ENCODE measurements at regions not wholly inside any gene's neighbourhood (a gene's known extent, or its start where the extent isn't known, plus 50 kb on each side); places are given as distances from the start of the nearest gene placed in this dataset.

GRCh38 chr3:25120665-25121064 lies 307.4 kb upstream of the RARB start:
- Mint-ChIP-seq H3K27ac (no peak overlapping the region), H3K36me3 (ENCODE audit: low read depth) (no peaks in the 10 kb centered on the region), H3K27me3 (ENCODE audit: insufficient read depth) (no peaks in the 10 kb centered on the region), H3K4me3 (no peak overlapping the region), H3K9me3 (no peaks in the 10 kb centered on the region), H3K4me1 (ENCODE audit: low read depth) (no peaks in the 10 kb centered on the region)
- intact Hi-C loops (cut with micrococcal nuclease) = no loop called here
- DNase-seq (ENCODE audit: low spot score) = no peak

DNA sequence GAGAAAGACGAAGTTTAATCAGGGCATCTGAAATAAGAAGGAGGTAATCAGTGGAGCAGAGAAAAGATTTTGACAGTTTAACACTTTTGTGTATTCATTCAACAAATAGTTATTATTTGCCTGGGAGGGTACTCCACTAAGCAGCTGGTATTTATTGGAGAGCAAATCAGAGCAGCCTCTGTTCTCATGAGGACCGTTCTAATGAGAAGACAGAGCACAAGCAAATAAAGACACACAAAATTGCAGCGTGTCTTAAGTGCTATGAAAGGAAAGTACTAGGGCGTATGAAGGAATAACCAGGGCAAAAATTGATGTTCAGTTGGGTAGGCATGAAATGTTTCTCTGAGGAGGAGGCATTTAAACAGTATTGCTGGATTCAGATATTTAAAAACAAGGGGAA lies 302.9 kb upstream of the RARB start:
- Mint-ChIP-seq H3K27me3 (ENCODE audit: insufficient read depth) (no peaks in the 10 kb centered on the region), H3K36me3 (ENCODE audit: low read depth) (no peaks in the 10 kb centered on the region), H3K4me3 (no peak overlapping the region), H3K4me1 (ENCODE audit: low read depth) (no peaks in the 10 kb centered on the region), H3K27ac (no peak overlapping the region), H3K9me3 (peaks cover 13% of the 10 kb centered on the region)
- intact Hi-C loops (cut with micrococcal nuclease) = no loop called here
- no peak for DNase-seq (ENCODE audit: low spot score)

DNA sequence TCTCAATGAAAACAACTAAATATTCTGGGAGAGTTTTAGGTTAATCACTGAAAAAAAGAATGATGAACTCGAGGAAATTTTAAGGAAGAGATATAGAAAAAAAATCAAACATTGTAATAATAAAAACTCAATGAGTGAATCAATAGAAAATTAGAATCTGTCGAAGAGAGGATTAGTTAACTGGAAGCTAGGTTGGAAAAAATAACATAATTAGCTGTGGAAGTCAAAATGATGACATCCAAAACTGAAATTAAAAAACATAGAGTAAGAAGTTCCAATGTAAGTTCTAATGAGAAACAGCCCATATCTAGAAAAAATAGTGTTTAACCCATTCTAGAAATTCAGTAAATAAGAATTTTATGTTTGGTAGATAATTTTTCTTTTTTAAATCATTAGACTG lies 299.3 kb upstream of the RARB start:
- Mint-ChIP-seq H3K27me3 (ENCODE audit: insufficient read depth) (no peaks in the 10 kb centered on the region), H3K4me3 (no peak overlapping the region), H3K9me3 (peaks cover 18% of the 10 kb centered on the region), H3K27ac (no peak overlapping the region), H3K4me1 (ENCODE audit: low read depth) (no peaks in the 10 kb centered on the region), H3K36me3 (ENCODE audit: low read depth) (no peaks in the 10 kb centered on the region)
- intact Hi-C loops (cut with micrococcal nuclease) = no loop called here
- DNase-seq (ENCODE audit: low spot score) = no peak

DNA sequence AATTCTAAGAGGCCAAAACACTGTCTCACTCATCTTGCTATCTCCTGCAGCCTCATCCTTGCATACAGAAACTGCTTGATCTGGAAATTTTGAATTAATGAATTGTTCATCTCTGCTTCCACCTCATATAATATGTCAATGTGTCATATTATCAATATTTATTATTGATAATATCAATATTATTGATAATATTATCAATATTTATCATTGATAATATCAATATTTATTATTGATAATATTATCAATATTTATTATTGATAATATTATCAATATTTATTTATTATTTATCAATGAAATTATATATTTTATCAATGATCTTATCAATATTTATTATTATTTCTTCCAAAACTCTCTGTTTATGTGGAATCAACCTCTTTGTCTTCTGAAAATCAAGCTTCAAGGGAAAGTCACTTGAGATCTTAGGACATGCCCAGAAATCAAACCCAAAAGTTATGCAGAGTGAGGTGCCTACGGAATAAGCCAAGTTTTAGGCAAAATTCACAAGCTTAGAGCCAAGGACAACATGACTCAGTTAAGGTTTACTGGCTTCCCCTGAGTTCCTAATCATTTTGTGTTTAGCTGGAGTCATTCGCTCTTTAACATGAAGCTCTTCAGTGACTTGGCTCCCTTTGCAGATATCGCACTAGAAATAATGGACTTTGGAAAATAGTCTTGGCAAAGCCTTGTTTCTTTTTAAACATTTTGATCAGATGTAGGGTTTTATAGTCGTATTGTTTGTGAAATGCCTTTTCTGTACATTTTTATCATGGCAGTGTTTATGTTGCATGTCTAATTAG lies 297.1 kb upstream of the RARB start:
- intact Hi-C loops (cut with micrococcal nuclease) = no loop called here
- H3K4me1 Mint-ChIP-seq (ENCODE audit: low read depth) = no peaks in the 10 kb centered on the region
- H3K27me3 Mint-ChIP-seq (ENCODE audit: insufficient read depth) = no peaks in the 10 kb centered on the region
- H3K36me3 Mint-ChIP-seq (ENCODE audit: low read depth) = no peaks in the 10 kb centered on the region
- H3K9me3 Mint-ChIP-seq = peaks cover 23% of the 10 kb centered on the region
- no peak for DNase-seq (ENCODE audit: low spot score)
- no peak overlapping the region for H3K4me3 Mint-ChIP-seq
- no peak overlapping the region for H3K27ac Mint-ChIP-seq

GRCh38 chr3:25133588-25133987 lies 294.5 kb upstream of the RARB start:
- no peaks in the 10 kb centered on the region for H3K4me1 Mint-ChIP-seq (ENCODE audit: low read depth)
- H3K27ac Mint-ChIP-seq = no peak overlapping the region
- peaks cover 13% of the 10 kb centered on the region for H3K9me3 Mint-ChIP-seq
- no peak for DNase-seq (ENCODE audit: low spot score)
- no peaks in the 10 kb centered on the region for H3K27me3 Mint-ChIP-seq (ENCODE audit: insufficient read depth)
- intact Hi-C loops (cut with micrococcal nuclease) = no loop called here
- no peak overlapping the region for H3K4me3 Mint-ChIP-seq
- no peaks in the 10 kb centered on the region for H3K36me3 Mint-ChIP-seq (ENCODE audit: low read depth)

DNA sequence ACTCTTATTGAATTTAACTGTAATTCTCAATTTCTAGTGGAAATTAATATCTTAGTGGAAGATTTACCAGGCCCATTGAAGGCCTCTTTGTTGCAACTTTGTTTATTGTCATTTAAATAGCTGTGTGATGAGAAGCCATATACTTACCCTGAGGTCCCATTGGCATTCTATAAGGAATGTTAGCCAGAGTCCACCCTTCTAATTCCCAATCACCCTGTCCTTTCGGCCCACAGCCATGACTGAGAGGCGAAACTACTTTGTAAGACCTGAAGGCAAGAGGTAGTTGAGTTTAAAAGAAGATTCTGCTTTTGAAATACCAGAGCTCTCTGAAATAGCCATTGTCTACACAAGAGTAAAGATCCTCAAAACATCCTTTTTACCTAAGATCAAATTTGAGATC lies 290.5 kb upstream of the RARB start:
- intact Hi-C loops (cut with micrococcal nuclease) = no loop called here
- Mint-ChIP-seq H3K9me3 (peaks cover 5% of the 10 kb centered on the region), H3K27ac (no peak overlapping the region)

GRCh38 chr3:25139267-25139666 lies 288.8 kb upstream of the RARB start:
- Mint-ChIP-seq H3K4me1 (ENCODE audit: low read depth) (no peaks in the 10 kb centered on the region), H3K36me3 (ENCODE audit: low read depth) (no peaks in the 10 kb centered on the region), H3K9me3 (peaks cover 9% of the 10 kb centered on the region), H3K27me3 (ENCODE audit: insufficient read depth) (no peaks in the 10 kb centered on the region), H3K4me3 (no peak overlapping the region), H3K27ac (no peak overlapping the region)
- DNase-seq (ENCODE audit: low spot score) = no peak
- intact Hi-C loops (cut with micrococcal nuclease) = no loop called here

More for the DNA sequence above, 290.5 kb upstream of the RARB start:
- Mint-ChIP-seq H3K36me3 (ENCODE audit: low read depth) (no peaks in the 10 kb centered on the region), H3K4me3 (no peak overlapping the region), H3K27me3 (ENCODE audit: insufficient read depth) (no peaks in the 10 kb centered on the region), H3K4me1 (ENCODE audit: low read depth) (no peaks in the 10 kb centered on the region)
- DNase-seq (ENCODE audit: low spot score) = no peak

GRCh38 chr3:25142609-25143355 lies 285.3 kb upstream of the RARB start:
- no peaks in the 10 kb centered on the region for H3K36me3 Mint-ChIP-seq (ENCODE audit: low read depth)
- H3K4me3 Mint-ChIP-seq = no peak overlapping the region
- no peak for DNase-seq (ENCODE audit: low spot score)
- no peaks in the 10 kb centered on the region for H3K27me3 Mint-ChIP-seq (ENCODE audit: insufficient read depth)
- intact Hi-C loops (cut with micrococcal nuclease) = no loop called here
- no peaks in the 10 kb centered on the region for H3K4me1 Mint-ChIP-seq (ENCODE audit: low read depth)
- H3K27ac Mint-ChIP-seq = no peak overlapping the region
- H3K9me3 Mint-ChIP-seq = peaks cover 11% of the 10 kb centered on the region

DNA sequence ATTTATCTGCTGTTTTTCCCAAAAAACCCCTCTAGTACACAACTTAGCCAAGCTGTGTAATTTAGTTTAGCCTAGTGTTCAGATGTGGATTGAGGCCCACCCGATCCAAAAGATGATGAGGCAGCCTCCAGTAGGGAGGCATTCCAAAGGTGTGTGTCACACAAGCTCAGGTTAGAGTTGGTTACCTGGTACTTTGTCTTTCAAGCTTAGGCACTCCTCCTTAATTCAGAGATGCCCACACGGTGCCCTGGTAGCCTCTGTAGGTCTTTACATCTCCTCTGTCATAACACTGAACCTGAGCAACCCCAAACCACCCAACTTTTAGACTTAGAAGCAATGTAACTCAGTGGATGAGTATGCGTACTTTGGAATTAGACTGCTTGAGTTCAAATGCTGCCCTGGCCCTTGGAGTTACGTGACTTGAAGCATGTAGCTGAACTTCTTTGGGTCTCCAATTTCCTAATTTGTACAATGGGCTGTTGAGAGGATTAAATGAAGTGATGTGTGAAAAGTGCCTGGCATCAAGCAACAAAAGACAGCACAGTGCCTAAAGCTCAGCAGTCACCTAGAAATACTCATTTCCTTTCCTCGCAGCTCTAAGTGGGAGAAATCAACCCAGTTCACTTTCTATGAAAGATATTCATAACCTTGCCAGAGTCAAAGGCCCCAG lies 284.6 kb upstream of the RARB start:
- Mint-ChIP-seq H3K27ac (no peak overlapping the region), H3K4me3 (no peak overlapping the region), H3K4me1 (ENCODE audit: low read depth) (no peaks in the 10 kb centered on the region), H3K9me3 (peaks cover 17% of the 10 kb centered on the region), H3K27me3 (ENCODE audit: insufficient read depth) (no peaks in the 10 kb centered on the region), H3K36me3 (ENCODE audit: low read depth) (no peaks in the 10 kb centered on the region)
- intact Hi-C loops (cut with micrococcal nuclease) = no loop called here
- no peak for DNase-seq (ENCODE audit: low spot score)

- H3K36me3 Mint-ChIP-seq (ENCODE audit: low read depth) = no peaks in the 10 kb centered on the region
- H3K9me3 Mint-ChIP-seq = peaks cover 20% of the 10 kb centered on the region
- H3K4me1 Mint-ChIP-seq (ENCODE audit: low read depth) = no peaks in the 10 kb centered on the region
- no peak overlapping the region for H3K4me3 Mint-ChIP-seq
- intact Hi-C loops (cut with micrococcal nuclease) = no loop called here
- no peak overlapping the region for H3K27ac Mint-ChIP-seq
- H3K27me3 Mint-ChIP-seq (ENCODE audit: insufficient read depth) = no peaks in the 10 kb centered on the region
- DNase-seq (ENCODE audit: low spot score) = no peak
Observed at GRCh38 chr3:25144430-25144829, 283.6 kb upstream of the RARB start.

DNA sequence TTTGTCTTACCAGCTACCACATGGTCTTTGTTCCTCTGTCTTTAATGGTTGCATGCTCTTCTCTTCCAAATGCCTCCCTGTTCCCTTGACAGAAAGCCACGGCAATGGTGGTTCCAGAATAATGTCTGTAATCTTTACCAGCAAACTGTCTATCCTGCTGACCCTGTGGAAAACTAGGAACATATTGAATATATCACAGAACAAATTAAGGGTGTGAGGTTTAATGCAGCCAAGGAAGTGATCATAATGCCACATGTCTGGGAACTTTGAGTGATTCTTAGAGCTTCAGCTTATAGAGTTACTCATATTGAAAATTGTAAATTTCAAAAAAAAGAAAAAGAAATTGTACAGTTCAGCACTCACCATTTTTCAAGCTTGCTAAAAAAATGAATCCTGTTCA lies 282.9 kb upstream of the RARB start:
- Mint-ChIP-seq H3K9me3 (peaks cover 20% of the 10 kb centered on the region), H3K4me3 (no peak overlapping the region), H3K36me3 (ENCODE audit: low read depth) (no peaks in the 10 kb centered on the region), H3K27ac (no peak overlapping the region), H3K27me3 (ENCODE audit: insufficient read depth) (no peaks in the 10 kb centered on the region), H3K4me1 (ENCODE audit: low read depth) (no peaks in the 10 kb centered on the region)
- intact Hi-C loops (cut with micrococcal nuclease) = no loop called here
- no peak for DNase-seq (ENCODE audit: low spot score)

GRCh38 chr3:25150199-25150598 lies 277.9 kb upstream of the RARB start:
- no peaks in the 10 kb centered on the region for H3K27me3 Mint-ChIP-seq (ENCODE audit: insufficient read depth)
- H3K4me3 Mint-ChIP-seq = no peak overlapping the region
- peaks cover 17% of the 10 kb centered on the region for H3K9me3 Mint-ChIP-seq
- H3K4me1 Mint-ChIP-seq (ENCODE audit: low read depth) = no peaks in the 10 kb centered on the region
- no peak for DNase-seq (ENCODE audit: low spot score)
- no peaks in the 10 kb centered on the region for H3K36me3 Mint-ChIP-seq (ENCODE audit: low read depth)
- intact Hi-C loops (cut with micrococcal nuclease) = no loop called here
- no peak overlapping the region for H3K27ac Mint-ChIP-seq

DNA sequence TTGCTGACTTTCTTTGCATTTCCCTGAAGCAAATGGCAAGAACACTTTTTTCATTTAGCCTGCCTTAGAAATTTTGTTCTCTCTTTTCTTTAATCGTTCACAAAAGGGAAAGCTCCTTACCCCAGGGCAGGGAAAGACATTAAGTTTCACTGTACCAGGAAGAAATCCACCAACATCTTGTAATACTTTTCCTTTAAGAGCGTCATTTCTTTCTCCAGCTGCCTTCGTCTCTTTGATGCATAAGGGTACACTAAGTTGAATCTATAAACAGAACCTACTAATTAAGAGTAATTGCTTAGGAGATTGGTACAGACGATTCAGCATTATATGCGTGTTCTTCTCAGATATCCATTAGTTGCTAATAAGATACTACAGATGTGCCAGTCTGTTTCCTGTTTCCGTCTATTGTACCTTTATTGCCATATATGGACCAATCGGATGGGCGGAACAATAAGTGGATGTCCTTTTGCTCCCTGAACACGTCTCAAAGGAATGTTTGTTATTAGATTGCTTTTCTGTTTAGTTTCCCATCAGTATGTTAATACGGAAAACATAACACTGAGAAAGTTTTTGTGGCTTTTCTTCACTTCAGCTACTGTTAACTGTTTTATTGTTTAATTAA lies 276.7 kb upstream of the RARB start:
- H3K4me3 Mint-ChIP-seq = no peak overlapping the region
- no peaks in the 10 kb centered on the region for H3K4me1 Mint-ChIP-seq (ENCODE audit: low read depth)
- no peak for DNase-seq (ENCODE audit: low spot score)
- intact Hi-C loops (cut with micrococcal nuclease) = no loop called here
- H3K36me3 Mint-ChIP-seq (ENCODE audit: low read depth) = no peaks in the 10 kb centered on the region
- H3K9me3 Mint-ChIP-seq = peaks cover 17% of the 10 kb centered on the region
- H3K27ac Mint-ChIP-seq = no peak overlapping the region
- H3K27me3 Mint-ChIP-seq (ENCODE audit: insufficient read depth) = no peaks in the 10 kb centered on the region

All from activated T-helper 1 cell treated with anti-CD3 and anti-CD28 coated beads, Interleukin-12 subunit alpha, Interleukin-12 subunit beta, Interleukin-2, Interleukin-4 antibody, amounts not matched to agents 30 ng/mL and 10 ng/mL and 1 ng/mL, durations not matched to agents 14 hours and 24 hours and 36 hours (primary cell).